Sigmoid colon (tissue), 4 donors: ENCODE measurements at regions not wholly inside any gene's neighbourhood (a gene's known extent, or its start where the extent isn't known, plus 50 kb on each side); places are given as distances from the start of the nearest gene placed in this dataset.

Experiments
- EP300 ChIP-seq, 4 donors: sonication (generic); formaldehyde crosslinking; IDR thresholded peaks; one replicate each; pipeline ENCODE4 v1.6.1; 2017; ENCODE audit warnings: antibody characterized with exemption in 4 of 4
- POLR2A ChIP-seq, 2 donors: fragments of 450-650 bp; IDR thresholded peaks; one replicate each; pipeline ENCODE4 v1.6.1; 2016; ENCODE audit warnings: antibody characterized with exemption in 2 of 2, mild to moderate bottlenecking in 2 of 2, moderate library complexity in 2 of 2
- POLR2AphosphoS5 ChIP-seq, 4 donors: sonication (generic); formaldehyde crosslinking; IDR thresholded peaks; one replicate each; pipeline ENCODE4 v1.6.1; 2017; ENCODE audit warnings: antibody characterized with exemption in 4 of 4
- TF ChIP-seq, protein P1 (sequence below), 4 experiments: fragments of 450-650 bp in 3 of 4; fragments of 200-600 bp in 1 of 4; IDR thresholded peaks; one replicate each; pipeline ENCODE4 v1.5.1; 2016 to 2019; ENCODE audit warnings: antibody characterized with exemption in 4 of 4, mild to moderate bottlenecking in 3 of 4, moderate library complexity in 2 of 4

- TF ChIP-seq, protein P1, sequence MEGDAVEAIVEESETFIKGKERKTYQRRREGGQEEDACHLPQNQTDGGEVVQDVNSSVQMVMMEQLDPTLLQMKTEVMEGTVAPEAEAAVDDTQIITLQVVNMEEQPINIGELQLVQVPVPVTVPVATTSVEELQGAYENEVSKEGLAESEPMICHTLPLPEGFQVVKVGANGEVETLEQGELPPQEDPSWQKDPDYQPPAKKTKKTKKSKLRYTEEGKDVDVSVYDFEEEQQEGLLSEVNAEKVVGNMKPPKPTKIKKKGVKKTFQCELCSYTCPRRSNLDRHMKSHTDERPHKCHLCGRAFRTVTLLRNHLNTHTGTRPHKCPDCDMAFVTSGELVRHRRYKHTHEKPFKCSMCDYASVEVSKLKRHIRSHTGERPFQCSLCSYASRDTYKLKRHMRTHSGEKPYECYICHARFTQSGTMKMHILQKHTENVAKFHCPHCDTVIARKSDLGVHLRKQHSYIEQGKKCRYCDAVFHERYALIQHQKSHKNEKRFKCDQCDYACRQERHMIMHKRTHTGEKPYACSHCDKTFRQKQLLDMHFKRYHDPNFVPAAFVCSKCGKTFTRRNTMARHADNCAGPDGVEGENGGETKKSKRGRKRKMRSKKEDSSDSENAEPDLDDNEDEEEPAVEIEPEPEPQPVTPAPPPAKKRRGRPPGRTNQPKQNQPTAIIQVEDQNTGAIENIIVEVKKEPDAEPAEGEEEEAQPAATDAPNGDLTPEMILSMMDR (IDR thresholded peaks at IDR 0.05) = no peak
- TF ChIP-seq POLR2A (IDR thresholded peaks at IDR 0.05) = no peak
- TF ChIP-seq EP300 (IDR thresholded peaks at IDR 0.05) = no peak
- no peak for TF ChIP-seq POLR2AphosphoS5 (IDR thresholded peaks at IDR 0.05)
Measured at GRCh38 chr5:57768745-57769144, 286.1 kb upstream of the ACTBL2 start.
